GM12891 (cell line): ENCODE measurements at regions not wholly inside any gene's neighbourhood (a gene's known extent, or its start where the extent isn't known, plus 50 kb on each side); places are given as distances from the start of the nearest gene placed in this dataset.

Experiments used
- POLR2A ChIP-seq: IDR thresholded peaks from 2 replicates; pipeline ENCODE4 v1.6.1; 2011; ENCODE audit warnings: low read depth, low read length, control low read depth
- POLR2AphosphoS5 ChIP-seq: IDR thresholded peaks from 2 replicates; pipeline ENCODE4 v1.6.1; 2011; ENCODE audit warnings: low read depth, low read length, control low read depth
- SPI1 ChIP-seq: IDR thresholded peaks from 2 replicates; pipeline ENCODE4 v1.6.1; 2011; ENCODE audit warnings: low read depth, low read length, control low read depth
- TAF1 ChIP-seq: IDR thresholded peaks from 2 replicates; pipeline ENCODE4 v1.6.1; 2011; ENCODE audit warnings: low read depth, low read length, control low read depth

DNA sequence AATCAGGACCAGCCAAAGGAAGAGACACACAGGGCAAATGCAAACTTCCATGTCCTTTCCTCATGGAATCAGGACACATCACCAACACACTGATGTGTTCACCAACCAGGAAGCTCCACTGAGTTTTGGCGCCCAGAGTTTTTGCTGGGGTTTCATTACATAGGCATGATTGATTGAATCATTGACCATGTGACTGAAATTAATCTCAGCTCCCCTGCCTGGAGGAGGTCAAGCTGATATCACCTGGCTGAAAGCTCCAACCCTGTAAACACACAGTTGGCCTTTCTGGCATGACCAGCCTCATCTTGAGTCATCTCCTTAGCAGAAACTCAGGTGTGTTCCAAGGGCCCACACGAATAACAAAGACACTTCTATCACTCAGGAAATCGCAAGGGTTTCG, 133.2 kb downstream of the TRIM29 start:
- TF ChIP-seq POLR2A (no peak), POLR2AphosphoS5 (no peak), TAF1 (no peak), SPI1 (no peak)
